ENCODE measurements at regions not wholly inside any gene's neighbourhood (a gene's known extent, or its start where the extent isn't known, plus 50 kb on each side); places are given as distances from the start of the nearest gene placed in this dataset.

DNA sequence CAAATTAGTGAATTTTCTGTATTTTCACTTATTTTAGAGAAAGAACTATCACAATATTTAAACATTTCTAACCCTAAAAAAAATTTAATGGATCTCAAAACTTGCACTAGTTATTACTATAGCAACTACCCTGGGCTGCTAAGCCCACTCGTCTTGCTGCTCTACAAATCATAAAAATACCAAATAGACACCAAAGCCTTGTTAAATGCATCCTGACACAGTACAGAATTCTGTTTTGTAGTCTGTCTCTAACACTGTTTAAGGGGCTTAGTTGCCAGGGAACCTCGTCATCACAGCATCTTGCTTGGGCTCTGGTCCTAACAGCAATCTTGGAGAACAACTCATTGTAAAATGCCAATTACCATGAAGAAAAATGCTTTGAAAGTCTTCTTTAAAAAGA is 56.9 kb upstream of the MBOAT1 start:
- no peak overlapping the region for H3K4me3 Mint-ChIP-seq

DNA sequence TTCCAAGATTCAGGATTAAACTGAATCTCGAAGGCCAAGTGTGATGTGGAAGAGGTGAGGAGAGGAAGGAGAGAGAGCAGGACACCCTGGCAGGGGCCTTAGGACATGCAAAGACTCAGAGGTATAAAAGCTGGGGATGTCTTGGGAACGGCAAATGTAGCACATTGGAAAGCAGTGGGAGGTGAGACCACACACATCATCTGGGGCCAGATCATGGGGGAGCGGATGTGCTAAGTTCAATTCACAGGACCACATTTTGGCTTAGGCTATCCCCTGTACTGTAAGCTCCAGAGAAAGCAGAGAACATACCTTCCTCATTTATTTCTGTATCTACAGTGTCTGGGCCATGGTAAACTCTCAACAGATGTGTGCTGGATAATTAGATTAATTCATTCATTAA is 59.5 kb upstream of the MBOAT1 start:
- H3K9me3 Mint-ChIP-seq = peaks cover 6% of the 10 kb centered on the region
- H3K27me3 Mint-ChIP-seq (ENCODE audit: low read depth) = no peaks in the 10 kb centered on the region
- ChIA-PET CTCF (interaction anchor here (1.4 to 1.5 kb wide), 2 partner anchors 145 to 256 kb away, joined by 4 read pairs; no protein-coding TSS in a partner anchor), POLR2A (no interaction called here)
- H3K4me1 Mint-ChIP-seq = no peaks in the 10 kb centered on the region
- no peak for ATAC-seq
- no peak for DNase-seq (ENCODE audit: low spot score)
- H3K36me3 Mint-ChIP-seq = no peaks in the 10 kb centered on the region
- no peak overlapping the region for H3K27ac Mint-ChIP-seq
- TF ChIP-seq ZNF396 (CRISPR knock-in tag; IDR thresholded peaks at IDR 0.05; ENCODE audit: borderline replicate concordance) (no peak), GTF2I (CRISPR knock-in tag; conservative IDR thresholded peaks at IDR 0.05) (no peak), TEAD1 (CRISPR knock-in tag; IDR thresholded peaks at IDR 0.05) (no peak), ZNF219 (CRISPR knock-in tag; IDR thresholded peaks at IDR 0.05; ENCODE audit: borderline replicate concordance) (no peak), ZNF263 (CRISPR knock-in tag; IDR thresholded peaks at IDR 0.05; ENCODE audit: low read depth) (no peak), JAZF1 (CRISPR knock-in tag; IDR thresholded peaks at IDR 0.05) (no peak), ZBTB21 (CRISPR knock-in tag; IDR thresholded peaks at IDR 0.05; ENCODE audit: borderline replicate concordance) (no peak), CREM (CRISPR knock-in tag; IDR thresholded peaks at IDR 0.05) (no peak), SOX15 (CRISPR knock-in tag; IDR thresholded peaks at IDR 0.05) (no peak), SMAD3 (CRISPR knock-in tag; IDR thresholded peaks at IDR 0.05; ENCODE audit: borderline replicate concordance) (no peak)
- TF ChIP-seq, protein P1, sequence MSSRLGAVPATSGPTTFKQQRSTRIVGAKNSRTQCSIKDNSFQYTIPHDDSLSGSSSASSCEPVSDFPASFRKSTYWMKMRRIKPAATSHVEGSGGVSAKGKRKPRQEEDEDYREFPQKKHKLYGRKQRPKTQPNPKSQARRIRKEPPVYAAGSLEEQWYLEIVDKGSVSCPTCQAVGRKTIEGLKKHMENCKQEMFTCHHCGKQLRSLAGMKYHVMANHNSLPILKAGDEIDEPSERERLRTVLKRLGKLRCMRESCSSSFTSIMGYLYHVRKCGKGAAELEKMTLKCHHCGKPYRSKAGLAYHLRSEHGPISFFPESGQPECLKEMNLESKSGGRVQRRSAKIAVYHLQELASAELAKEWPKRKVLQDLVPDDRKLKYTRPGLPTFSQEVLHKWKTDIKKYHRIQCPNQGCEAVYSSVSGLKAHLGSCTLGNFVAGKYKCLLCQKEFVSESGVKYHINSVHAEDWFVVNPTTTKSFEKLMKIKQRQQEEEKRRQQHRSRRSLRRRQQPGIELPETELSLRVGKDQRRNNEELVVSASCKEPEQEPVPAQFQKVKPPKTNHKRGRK (CRISPR knock-in tag; IDR thresholded peaks at IDR 0.05; ENCODE audit: borderline replicate concordance) = no peak
- TF ChIP-seq, protein P2, sequence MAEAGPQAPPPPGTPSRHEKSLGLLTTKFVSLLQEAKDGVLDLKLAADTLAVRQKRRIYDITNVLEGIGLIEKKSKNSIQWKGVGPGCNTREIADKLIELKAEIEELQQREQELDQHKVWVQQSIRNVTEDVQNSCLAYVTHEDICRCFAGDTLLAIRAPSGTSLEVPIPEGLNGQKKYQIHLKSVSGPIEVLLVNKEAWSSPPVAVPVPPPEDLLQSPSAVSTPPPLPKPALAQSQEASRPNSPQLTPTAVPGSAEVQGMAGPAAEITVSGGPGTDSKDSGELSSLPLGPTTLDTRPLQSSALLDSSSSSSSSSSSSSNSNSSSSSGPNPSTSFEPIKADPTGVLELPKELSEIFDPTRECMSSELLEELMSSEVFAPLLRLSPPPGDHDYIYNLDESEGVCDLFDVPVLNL (CRISPR knock-in tag; IDR thresholded peaks at IDR 0.05; ENCODE audit: borderline replicate concordance, low read depth) = no peak
- TF ChIP-seq, protein P3, sequence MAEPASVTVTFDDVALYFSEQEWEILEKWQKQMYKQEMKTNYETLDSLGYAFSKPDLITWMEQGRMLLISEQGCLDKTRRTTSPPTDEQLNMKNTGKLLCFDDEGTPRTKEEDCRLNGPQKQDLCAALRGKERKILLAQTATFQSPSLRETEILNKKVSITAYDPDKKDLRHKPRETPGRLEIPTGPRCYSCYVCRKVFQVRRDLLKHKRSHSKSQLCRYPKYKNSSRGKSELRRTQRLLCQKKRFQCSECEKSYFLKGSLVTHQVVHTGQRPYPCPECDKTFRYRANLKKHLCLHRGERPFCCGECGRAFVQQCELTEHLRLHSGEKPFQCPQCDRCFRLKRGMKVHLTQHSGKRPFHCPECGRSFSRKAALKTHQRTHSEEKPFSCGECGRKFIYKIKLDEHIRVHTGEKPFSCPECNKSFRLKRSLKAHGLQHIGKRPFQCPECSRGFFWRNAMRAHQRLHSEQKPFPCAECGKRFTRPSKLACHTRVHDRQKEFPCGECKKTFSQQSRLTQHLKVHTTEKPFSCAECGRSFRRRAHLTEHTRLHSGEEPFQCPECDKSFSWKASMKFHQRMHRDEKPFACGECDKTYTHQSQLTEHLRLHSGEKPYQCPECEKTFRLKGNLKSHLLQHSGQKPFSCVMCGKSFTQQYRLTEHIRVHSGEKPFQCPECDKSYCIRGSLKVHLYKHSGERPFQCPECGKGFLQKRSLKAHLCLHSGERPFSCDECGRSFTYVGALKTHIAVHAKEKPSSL (CRISPR knock-in tag; conservative IDR thresholded peaks at IDR 0.05) = no peak
- TF ChIP-seq, protein P4, sequence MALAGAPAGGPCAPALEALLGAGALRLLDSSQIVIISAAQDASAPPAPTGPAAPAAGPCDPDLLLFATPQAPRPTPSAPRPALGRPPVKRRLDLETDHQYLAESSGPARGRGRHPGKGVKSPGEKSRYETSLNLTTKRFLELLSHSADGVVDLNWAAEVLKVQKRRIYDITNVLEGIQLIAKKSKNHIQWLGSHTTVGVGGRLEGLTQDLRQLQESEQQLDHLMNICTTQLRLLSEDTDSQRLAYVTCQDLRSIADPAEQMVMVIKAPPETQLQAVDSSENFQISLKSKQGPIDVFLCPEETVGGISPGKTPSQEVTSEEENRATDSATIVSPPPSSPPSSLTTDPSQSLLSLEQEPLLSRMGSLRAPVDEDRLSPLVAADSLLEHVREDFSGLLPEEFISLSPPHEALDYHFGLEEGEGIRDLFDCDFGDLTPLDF (CRISPR knock-in tag; IDR thresholded peaks at IDR 0.05) = no peak
- TF ChIP-seq, protein P5, sequence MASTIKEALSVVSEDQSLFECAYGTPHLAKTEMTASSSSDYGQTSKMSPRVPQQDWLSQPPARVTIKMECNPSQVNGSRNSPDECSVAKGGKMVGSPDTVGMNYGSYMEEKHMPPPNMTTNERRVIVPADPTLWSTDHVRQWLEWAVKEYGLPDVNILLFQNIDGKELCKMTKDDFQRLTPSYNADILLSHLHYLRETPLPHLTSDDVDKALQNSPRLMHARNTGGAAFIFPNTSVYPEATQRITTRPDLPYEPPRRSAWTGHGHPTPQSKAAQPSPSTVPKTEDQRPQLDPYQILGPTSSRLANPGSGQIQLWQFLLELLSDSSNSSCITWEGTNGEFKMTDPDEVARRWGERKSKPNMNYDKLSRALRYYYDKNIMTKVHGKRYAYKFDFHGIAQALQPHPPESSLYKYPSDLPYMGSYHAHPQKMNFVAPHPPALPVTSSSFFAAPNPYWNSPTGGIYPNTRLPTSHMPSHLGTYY (CRISPR knock-in tag; IDR thresholded peaks at IDR 0.05) = no peak
- TF ChIP-seq, protein P6, sequence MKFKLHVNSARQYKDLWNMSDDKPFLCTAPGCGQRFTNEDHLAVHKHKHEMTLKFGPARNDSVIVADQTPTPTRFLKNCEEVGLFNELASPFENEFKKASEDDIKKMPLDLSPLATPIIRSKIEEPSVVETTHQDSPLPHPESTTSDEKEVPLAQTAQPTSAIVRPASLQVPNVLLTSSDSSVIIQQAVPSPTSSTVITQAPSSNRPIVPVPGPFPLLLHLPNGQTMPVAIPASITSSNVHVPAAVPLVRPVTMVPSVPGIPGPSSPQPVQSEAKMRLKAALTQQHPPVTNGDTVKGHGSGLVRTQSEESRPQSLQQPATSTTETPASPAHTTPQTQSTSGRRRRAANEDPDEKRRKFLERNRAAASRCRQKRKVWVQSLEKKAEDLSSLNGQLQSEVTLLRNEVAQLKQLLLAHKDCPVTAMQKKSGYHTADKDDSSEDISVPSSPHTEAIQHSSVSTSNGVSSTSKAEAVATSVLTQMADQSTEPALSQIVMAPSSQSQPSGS (CRISPR knock-in tag; IDR thresholded peaks at IDR 0.05; ENCODE audit: borderline replicate concordance, low read depth) = no peak
- no peak overlapping the region for H3K4me3 Mint-ChIP-seq

More for the DNA sequence above, 56.9 kb upstream of the MBOAT1 start:
- TF ChIP-seq TEAD4 (CRISPR knock-in tag; IDR thresholded peaks at IDR 0.05) = no peak
- no peak for TF ChIP-seq JUN (CRISPR knock-in tag; IDR thresholded peaks at IDR 0.05)
- no peak for TF ChIP-seq MXD4 (CRISPR knock-in tag; IDR thresholded peaks at IDR 0.05; ENCODE audit: borderline replicate concordance)
- H3K36me3 Mint-ChIP-seq = no peaks in the 10 kb centered on the region
- CTCF ChIA-PET = no interaction called here
- H3K4me1 Mint-ChIP-seq = no peaks in the 10 kb centered on the region
- H3K9me3 Mint-ChIP-seq = peaks cover 3% of the 10 kb centered on the region; the same call in 1 of the 2 replicates
- no peak overlapping the region for H3K27ac Mint-ChIP-seq
- no peak for ATAC-seq
- H3K27me3 Mint-ChIP-seq (ENCODE audit: low read depth) = no peaks in the 10 kb centered on the region
- POLR2A ChIA-PET = no interaction called here
- no peak for DNase-seq (ENCODE audit: low spot score)

Data from WTC11 (cell line).